VCaP (cell line): ENCODE measurements at regions not wholly inside any gene's neighbourhood (a gene's known extent, or its start where the extent isn't known, plus 50 kb on each side); places are given as distances from the start of the nearest gene placed in this dataset.

Experiments used
- H3K27ac ChIP-seq: fragments of 450-650 bp; 2 replicates; pipeline ENCODE4 v1.5.1; 2017
- TF ChIP-seq, protein P1 (sequence below): fragments of 450-650 bp; conservative IDR thresholded peaks from 2 replicates; pipeline ENCODE4 v1.5.1; 2017; ENCODE audit warnings: mild to moderate bottlenecking, moderate library complexity

DNA sequence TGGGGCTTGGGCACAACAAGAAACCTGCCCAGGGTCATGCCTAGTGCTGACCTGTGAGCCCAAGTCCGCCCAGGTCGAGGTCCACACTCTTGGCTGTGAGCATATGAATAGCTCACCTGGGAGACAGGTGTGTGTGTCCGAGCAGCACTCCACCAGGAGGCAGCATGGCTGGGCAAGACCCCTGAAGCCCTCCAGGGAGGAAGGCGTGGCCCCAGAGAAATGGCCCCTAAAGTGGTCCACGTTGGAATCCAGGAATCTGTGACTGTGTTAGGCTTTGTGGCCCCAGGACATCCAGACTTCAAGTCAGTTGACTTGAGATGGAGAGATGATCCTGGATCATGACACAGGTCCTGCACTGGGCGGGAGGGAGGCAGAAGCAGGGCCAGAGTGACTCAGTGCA lies 138.8 kb downstream of the CPZ start:
- H3K27ac ChIP-seq = no peak overlapping the region
- TF ChIP-seq, protein P1, sequence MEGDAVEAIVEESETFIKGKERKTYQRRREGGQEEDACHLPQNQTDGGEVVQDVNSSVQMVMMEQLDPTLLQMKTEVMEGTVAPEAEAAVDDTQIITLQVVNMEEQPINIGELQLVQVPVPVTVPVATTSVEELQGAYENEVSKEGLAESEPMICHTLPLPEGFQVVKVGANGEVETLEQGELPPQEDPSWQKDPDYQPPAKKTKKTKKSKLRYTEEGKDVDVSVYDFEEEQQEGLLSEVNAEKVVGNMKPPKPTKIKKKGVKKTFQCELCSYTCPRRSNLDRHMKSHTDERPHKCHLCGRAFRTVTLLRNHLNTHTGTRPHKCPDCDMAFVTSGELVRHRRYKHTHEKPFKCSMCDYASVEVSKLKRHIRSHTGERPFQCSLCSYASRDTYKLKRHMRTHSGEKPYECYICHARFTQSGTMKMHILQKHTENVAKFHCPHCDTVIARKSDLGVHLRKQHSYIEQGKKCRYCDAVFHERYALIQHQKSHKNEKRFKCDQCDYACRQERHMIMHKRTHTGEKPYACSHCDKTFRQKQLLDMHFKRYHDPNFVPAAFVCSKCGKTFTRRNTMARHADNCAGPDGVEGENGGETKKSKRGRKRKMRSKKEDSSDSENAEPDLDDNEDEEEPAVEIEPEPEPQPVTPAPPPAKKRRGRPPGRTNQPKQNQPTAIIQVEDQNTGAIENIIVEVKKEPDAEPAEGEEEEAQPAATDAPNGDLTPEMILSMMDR = no peak

GRCh38 chr4:8730681-8731080 lies 138.1 kb downstream of the CPZ start:
- H3K27ac ChIP-seq = no peak overlapping the region
- TF ChIP-seq, protein P1 = no peak

DNA sequence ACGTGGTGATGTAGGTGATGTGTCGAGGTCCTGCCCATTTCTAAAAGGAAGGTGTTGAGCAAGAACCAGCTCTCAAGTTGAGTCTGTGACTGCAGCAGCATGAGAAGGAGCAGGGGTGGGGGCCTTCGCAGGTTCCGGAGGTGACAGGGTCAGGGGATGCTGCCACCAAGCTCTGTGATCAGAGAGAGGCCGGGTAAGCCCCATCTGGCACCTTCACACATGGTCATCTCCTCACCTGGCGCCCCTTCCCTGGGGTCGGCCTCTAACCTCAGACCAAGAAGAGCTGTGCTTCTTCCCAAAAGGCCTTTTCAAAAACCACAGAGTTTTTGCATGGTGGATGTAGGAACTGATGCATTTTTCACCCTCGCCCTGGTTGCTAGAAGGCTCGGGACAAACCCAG lies 137.6 kb downstream of the CPZ start:
- H3K27ac ChIP-seq = no peak overlapping the region
- TF ChIP-seq, protein P1 = no peak

DNA sequence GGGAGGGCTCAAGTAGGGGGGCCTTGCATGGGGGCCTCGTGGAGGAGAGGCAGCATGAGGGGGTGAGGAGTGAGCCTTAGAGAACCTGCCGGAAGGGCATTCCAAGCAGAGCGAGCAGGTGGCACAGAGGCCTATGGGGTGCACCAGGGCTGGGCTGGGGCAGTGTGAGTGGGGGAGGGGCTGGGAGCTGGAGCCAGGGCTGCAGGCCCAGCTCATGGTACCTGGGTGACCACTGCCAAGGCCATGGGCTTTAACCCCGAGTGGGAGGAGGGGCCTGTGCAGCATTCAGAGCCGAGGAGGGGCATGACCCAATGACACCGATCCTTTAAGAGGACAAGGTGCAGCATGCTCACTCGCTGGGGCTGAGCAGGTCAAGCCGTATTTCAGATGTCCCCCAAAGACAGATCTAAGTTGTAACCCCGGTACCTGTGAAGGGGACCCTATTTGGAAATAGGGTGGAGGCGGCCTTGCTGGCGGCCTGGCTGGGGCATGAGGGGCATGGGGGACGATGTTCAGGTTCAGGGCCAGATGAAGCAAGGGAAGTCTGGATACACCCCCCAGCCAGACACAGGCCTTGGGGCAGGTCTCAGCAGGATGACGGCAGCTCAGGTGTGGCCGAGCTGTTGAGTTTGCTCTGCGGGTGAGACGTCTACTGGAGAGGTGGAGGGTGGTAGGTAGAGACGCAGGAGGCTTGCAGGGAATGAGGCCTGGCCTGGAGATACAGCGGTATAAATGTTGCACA lies 137.0 kb downstream of the CPZ start:
- TF ChIP-seq, protein P1 = no peak
- H3K27ac ChIP-seq = no peak overlapping the region

DNA sequence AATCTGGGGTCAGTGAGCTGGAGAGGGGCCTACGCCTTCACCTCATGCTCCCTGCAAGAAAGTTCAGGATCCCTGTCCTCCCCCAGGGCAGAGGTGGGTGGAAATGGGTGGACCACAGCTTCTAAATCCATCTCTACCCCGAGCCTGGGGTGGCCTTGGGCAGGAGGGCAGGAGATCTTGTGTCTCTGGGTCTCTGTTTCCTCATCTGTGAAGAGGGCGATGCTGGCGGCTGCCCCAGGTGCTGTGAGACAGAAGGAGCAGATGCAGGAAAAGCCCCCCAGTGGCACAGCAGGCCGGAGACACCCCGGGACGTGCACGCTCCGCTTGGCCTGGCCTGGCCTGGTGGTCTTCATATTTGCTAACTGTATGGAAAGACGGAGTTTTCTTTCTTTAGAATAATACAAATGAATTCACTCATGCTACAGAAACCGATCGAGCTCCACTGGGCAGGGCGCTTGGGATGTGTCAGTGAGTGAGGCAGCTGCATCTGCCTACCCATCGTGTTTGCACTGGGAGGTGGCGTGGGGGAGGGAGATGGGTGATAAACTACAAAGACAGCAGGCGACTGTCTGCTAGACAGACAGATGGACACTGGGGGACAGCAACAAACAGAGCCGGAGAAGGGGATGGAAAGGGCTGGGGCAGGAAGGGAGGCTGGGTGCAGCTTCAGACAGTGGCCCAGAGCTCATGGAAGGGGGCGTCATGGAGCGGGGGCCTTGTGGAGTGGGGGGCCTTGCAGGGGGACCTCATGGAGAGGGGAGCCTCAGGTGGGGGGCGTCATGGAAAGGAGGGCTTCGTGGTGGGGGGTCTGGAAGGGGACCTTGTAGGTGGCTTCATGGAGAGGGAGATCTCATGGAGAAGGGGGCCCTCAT lies 136.2 kb downstream of the CPZ start:
- H3K27ac ChIP-seq = no peak overlapping the region
- TF ChIP-seq, protein P1 = no peak

DNA sequence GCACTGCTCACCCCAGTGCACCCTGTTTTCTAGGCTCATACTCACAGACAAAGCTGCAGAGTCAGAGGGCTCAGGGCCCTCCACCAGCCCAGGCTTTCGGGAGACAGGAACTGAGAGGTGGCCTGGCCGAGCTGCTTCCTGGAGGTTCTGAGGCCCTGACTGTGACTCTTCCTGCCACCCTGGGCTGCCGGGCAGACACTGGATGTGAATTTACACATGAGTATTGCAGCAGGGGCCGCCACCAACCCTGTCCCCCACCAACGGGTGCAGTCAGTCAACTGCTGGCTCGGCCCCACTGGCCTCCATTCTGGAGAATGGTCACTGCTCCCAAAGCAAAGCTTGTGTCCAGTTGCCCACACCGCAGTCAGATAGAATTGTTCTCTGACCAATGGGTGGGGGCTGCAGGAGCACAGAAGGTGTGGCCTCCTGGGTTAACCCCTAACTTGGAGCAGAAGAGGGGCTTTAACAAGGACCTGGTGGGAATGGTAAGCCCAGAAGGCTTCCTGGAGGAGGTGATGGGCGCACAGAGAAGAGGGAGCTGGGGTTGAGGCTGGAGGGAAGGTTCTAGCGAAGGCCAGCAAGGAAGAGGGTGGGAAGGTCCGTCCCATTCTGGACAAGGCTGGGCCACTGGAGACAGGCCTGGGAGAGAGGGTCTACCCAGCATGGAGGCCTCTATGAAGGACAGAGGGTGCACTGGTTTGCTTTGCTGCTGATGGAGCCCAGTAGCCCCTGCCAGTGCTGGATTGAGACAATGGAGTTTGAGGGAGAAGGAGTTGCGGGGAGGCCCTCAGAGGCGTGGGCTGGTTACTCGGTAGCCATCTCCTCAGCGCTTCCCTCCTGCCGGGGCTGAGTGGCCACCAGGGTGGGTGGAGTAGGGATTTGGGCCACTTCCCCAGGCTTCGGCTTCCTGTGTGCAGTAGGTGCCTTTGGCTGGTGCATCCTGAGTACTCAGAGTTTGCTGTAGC lies 135.3 kb downstream of the CPZ start:
- TF ChIP-seq, protein P1 = no peak
- no peak overlapping the region for H3K27ac ChIP-seq
